ENCODE measurements at regions not wholly inside any gene's neighbourhood (a gene's known extent, or its start where the extent isn't known, plus 50 kb on each side); places are given as distances from the start of the nearest gene placed in this dataset.

DNA sequence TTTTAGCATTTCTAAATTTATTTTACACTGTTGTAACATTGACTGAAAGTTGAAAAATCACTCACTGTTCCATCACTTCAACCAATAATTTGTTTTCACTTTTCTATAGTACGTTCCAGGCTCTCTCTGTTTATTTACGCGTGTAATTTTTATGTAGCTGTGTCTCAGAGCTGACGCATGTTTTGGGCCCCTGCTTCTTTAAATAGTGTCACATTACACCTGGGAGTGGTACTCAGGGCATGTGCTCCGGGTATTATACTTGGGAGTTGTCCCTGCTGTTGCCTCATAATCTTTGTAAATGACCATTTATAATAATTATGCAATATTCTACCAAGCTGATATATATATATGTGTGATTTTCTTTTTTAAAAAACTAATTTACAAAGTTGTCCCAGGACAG, 132.8 kb upstream of the CPM start:
- no peak for DNase-seq

DNA sequence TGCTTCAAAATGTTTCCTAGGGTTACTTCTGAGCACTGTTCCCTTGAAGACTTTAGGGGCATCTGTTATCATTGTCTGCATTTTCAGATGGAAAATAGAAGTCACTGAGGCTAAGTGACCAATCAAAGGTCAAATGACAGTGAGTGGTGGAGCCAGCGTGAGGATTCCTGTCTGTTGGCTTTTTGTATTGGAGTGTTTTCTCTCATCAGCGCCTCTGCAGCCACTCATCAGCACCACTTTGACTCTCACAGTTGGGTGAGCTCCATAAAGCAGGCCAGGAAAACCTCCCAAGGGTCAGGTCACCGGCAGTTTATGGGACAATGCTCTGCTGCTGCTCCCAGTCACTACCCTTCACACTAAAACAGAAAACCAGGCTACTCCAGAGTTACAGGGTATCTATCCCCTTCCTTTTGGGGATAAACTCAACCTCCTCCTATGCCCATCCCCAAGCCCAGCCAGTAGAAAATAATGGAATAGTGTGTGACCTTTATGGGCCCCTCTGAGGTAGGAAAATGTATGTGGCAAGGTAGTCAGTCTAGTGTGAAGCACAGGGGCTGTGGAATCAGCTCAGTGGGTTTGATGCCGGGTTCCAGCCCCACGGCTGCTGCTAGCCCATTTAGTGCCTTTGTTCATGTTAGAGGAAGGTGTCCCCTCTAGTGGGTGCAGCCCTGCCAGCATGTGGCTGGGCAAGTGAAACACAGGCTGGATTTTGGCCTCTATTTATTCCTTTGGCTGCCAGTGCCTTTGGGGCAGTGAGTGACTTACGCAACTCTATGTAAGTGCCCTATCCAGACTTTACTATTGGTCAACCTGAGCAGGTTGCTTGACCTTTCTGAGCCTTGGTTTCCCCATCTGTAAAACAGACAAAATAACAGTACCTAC, 133.8 kb upstream of the CPM start:
- DNase-seq = no peak

DNA sequence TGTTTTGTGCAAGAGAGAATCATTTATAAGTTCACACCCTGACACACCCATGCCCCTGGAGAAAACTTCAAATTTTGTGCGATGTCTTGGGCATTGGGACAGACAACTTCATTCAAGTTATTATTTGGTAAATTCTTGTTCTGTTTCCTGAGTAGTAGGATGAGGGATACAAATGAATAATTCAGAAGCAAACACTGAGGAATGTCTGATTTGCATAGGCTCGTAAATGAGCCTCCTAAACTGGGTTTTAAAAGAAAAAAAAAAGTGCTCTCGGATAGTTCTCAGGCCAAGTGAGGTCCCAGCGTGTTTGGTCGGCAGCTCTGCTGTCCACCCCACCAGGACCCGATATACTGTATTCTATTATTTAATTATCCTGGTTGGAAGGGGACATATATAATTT, 134.7 kb upstream of the CPM start:
- no peak for DNase-seq

- peak; percentile 29 for DNase-seq
These were observed 135.5 kb upstream of the CPM start for GRCh38 chr12:69068448-69068847.

- DNase-seq = no peak
These were observed 136.5 kb upstream of the CPM start for GRCh38 chr12:69069479-69069878.

DNA sequence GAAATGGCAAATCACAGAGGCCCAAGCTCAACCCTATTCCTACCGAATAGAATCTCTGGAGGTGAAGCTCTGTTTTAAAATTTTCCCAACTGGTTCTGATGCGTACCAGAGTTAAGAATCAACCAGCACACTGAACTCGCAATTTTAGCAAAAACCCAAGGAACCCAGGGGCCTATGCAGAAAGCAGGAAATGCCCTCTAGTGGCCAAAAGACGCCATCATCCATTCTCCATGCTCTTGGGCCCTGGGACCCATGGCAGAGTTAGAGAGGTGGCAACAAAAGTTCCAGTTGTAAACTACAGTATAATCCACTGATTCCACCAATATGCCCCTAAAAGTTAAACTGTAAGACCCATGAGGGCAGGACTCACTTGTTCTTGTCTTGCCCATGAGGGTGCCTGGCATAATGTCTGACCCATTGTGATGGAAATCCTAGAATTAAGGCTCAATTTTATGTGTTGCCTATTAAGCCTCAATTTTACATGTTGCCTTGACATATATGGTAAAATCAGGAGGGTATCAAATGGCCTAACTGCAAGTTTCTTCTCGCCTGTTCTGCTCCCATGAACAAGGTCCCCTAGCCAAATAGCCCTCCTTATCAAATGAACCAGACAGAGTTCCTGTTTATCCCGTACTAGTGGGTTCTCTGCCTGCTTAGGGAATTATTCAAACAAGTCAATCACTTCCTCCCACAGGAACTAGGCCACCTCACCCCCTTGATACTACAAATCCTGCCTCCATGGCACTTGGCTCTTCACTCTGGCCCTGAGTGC, 137.5 kb upstream of the CPM start:
- DNase-seq = peak; percentile 78

DNA sequence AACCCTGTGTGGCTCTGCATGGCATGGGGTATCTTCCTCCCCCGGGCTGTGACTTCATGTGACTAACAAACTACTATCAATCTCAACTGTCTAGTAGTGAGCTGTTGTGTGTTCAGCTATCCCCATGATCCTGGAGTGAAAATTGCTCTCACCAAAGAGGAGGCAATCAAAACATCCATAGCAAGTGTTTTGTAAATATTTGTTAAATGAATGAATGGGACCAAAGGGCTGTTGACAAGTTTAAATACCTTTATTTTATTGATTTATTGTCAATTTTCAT, 138.1 kb upstream of the CPM start:
- DNase-seq = no peak

DNA sequence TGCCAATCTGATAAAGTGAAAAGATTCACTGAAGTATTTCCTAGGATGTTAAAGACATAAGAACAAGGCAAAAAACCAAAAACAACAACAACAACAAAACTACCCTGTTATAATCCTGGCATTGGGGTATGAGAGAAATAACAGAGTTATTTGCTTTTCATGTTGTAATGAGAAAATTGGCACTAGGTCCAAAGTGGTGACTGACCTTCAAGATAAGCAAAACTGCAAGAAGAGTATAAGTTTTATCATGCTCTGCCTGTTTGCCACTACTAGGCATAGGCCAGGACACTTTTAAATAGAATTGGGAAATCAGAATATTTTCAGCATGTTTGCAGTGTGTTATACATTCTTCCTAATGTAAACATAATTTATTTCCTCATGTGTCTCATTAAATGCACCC, 140.1 kb upstream of the CPM start:
- DNase-seq = no peak

DNA sequence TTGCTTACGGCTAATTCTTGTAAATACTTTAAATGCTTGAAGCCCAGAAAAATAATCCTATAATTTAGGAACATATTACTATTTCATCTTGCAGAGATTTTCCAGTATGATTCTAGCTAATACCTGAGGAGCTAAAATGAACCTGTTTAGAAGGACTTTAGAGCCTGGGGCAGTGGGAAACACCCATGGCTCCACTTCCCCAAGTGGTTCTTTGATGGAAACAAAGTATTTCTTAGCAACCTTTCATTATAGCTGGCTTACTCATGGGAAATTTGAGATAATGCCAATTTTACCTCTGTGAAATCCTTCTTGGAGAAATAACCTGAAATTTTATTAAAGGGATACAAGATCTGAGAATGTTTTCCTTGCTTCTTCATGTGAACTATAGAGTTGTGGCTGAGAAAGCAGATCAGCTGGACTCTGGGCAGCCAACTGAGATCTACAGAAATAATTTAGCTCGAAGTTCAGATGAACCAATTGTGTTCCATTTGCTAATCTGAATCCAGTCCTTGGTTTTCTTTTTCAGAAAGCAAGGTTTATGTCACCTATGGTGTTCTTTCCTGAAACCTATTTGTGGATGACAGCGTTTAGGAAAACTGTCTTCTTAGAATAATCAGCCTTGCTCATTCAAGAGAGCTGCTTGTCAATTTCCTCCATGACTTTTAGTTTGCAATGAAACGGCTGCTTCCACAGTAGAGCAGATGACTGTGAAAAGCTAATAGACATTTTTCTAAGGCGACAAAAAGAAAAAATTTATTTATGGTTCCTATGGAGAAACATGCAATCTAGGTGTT, 141.8 kb upstream of the CPM start:
- DNase-seq = no peak

- DNase-seq = no peak
These were observed 150.7 kb upstream of the CPM start for GRCh38 chr12:69083689-69084088.

DNA sequence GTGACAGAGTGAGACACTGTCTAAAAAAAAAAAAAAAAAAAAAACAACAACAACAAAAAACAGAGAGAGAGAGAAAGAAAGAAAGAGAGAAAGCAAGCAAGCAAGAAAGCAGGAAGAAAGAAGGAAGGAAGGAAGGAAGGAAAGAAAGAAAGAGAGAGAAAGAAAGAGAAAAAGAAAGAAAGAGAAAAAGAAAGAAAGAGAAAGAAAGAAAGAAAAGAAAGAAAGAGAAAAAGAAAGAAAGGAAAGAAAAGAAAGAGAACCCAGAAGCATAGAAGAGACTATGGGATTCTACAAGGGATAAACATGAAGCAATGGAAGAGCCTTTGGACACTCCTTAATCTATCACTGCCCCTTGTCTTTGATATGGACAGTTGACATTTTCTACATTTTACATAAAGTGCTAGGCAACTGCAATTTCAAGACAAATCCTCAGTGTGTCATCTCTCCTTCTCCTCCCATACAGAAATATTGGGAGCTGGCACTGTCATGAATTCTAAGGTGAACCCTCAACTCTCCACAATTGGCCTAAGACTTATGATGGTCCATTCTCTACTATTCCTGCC, 151.9 kb upstream of the CPM start:
- no peak for DNase-seq

GRCh38 chr12:69085852-69086251, 152.9 kb upstream of the CPM start:
- DNase-seq = no peak

GRCh38 chr12:69087986-69088385, 151.4 kb upstream of the CPSF6 start:
- DNase-seq = no peak

DNA sequence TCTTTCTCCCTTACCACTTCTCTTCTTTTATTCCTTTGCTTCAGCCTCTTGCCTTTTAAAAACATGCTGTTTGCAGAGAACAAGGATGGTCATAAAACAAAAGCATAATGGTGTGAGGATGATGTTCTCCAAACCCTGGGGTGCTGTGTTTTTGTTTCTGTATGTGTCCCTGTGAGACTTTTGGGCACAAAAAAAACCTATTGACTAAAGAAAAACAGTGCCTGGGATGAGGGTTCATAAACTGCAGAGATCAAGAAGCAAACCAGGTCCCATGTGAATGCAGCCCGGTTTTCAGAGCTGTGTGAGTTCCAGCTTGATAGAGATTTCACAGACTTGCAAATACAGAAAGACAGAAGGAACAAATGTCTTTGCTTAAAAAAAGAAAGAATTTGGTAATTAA, 148.6 kb upstream of the CPSF6 start:
- no peak for DNase-seq

GRCh38 chr12:69091442-69092017, 147.8 kb upstream of the CPSF6 start:
- DNase-seq = no peak

DNA sequence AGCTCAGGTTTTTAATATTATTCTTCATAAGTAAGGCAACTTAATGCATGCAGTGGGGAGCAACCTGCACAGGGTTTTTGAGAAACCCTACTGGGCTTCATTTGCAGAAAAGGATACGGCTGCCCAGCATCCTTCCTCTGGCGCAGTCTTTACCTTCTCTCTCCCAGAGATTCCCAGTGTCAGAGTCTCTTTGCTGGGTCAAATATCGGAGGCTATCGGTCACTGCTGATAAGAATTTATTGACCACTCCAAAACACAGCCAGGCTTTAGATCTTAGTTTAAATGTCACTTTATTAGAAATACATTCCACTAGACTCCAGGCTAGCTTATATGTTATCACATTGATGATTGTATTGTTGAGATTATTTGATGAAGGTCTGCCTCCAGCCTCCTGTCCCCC, 147.2 kb upstream of the CPSF6 start:
- no peak for DNase-seq

GRCh38 chr12:69094606-69095216, 144.7 kb upstream of the CPSF6 start:
- DNase-seq = no peak

GRCh38 chr12:69095765-69096477, 143.4 kb upstream of the CPSF6 start:
- no peak for DNase-seq

DNA sequence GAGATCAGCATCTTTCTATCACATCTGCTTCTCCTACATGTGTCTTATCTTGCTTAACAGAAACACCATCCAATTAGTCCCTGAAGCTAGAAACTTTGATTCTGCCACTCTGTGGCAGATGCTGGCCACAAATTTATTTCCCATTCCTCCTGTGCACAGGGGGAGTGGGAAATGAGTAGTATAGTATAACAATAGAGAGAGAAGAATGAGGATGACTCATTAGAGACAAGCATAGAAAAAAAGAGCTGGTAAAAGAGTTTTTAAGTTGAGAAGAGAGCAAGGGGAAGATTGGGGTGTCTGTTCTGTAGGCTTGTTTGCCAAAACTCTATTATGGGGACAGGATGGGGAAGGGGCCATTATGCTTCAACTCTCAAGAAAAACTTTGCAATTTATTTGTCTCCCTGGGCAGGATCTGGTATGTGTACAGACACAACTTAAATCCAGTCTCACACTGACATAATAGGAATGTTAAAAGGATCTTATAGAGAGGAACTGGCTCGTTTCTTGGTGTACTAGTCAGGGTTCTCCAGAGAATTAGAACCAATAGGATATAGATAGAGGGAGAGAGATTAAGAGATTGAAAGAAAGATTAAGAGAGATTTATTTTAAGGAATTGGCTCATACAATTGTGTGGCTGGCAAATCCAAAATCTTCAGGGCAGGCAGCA, 142.6 kb upstream of the CPSF6 start:
- no peak for DNase-seq

- no peak for DNase-seq
These were observed 141.6 kb upstream of the CPSF6 start for GRCh38 chr12:69097619-69098368.
